Erythroblast (primary cell): ENCODE measurements at regions not wholly inside any gene's neighbourhood (a gene's known extent, or its start where the extent isn't known, plus 50 kb on each side); places are given as distances from the start of the nearest gene placed in this dataset.

Experiments
- GATA1 ChIP-seq: IDR thresholded peaks from 2 replicates; pipeline ENCODE4 v1.6.1; 2011; ENCODE audit warnings: low read depth, mild to moderate bottlenecking, control low read depth, low read length, moderate library complexity
- POLR2A ChIP-seq: IDR thresholded peaks from 2 replicates; pipeline ENCODE4 v1.6.1; 2011; ENCODE audit warnings: mild to moderate bottlenecking, low read length

DNA sequence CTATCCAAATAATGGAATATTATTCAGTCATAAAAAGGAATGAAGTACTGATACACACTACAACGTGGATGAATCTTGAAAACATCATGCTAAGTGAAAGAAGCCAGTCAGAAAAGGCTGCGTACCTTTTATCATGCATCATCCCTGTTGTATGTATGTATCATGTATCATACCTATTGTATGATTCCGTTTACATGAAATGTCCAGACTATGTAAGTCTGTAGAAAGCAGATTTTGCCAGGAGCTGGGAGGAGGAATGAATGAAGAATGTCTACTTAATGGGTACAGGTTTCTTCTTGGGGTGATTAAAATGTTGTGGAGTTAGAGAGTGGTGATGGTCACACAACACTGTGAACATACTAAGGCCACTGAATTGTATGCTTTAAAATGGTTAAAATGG lies 135.9 kb upstream of the KLF14 start:
- TF ChIP-seq POLR2A (no peak), GATA1 (no peak)
